PC-3 (cell line): ENCODE measurements at regions not wholly inside any gene's neighbourhood (a gene's known extent, or its start where the extent isn't known, plus 50 kb on each side); places are given as distances from the start of the nearest gene placed in this dataset.

ENCODE experiments used
- CTCF ChIP-seq: fragments of 300-600 bp; sonication (generic); conservative IDR thresholded peaks from 2 replicates; pipeline ENCODE4 v1.5.1; 2017; ENCODE audit warnings: antibody characterized with exemption, low read depth, mild to moderate bottlenecking, low read length
- EZH2 ChIP-seq: fragments of 300-600 bp; sonication (generic); IDR thresholded peaks from one replicate; pipeline ENCODE4 v1.6.1; 2017; ENCODE audit warnings: antibody characterized with exemption, mild to moderate bottlenecking, low read length; ENCODE audit not compliant: unreplicated experiment

DNA sequence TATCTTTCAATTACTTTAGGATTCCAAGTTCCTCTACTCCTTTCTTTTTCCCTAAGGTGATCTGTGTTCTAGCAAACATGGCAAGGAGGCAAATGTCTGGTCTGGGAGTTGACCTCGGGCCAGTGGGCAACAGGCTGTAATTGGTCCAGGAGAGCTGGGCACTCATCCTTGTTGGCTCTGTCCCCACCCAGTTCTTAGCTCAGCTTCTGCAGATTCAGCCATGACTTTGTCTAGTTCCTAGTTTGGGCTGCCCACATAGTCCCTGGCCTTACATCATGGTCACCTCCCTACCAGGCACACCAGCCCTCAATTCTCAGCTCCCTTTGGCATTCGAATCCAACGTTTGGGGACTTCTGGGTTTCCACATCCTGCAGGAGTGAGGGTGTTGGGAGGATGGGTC is 92.1 kb upstream of the DAP start:
- TF ChIP-seq CTCF (no peak), EZH2 (no peak)
